ENCODE measurements at regions not wholly inside any gene's neighbourhood (a gene's known extent, or its start where the extent isn't known, plus 50 kb on each side); places are given as distances from the start of the nearest gene placed in this dataset.

DNA sequence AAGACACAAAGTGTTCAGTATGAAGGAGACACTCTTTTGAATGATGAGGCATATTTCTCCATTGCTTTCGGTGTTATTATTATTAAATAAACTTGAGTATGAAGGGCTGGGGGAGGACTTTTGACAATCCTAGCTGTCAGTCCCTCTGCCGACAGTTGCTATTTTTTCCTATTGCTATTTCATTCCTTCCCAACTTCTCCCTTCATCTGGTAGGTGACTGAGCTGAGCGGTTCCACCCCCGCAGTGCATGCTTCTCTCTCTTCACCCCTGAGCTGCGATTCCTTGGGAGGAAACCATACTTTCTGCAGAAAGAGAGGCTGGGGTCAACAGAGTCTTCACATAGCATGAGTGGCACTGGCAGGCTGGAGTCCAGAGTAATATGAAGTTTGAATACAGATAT lies 261.2 kb upstream of the TAC1 start:
- H3K4me1 Mint-ChIP-seq = no peaks in the 10 kb centered on the region
- DNase-seq = no peak
- no CpG with 5 or more reads among the region's 5 CpGs for WGBS (ENCODE audit: insufficient coverage)
- H3K4me3 Mint-ChIP-seq = no peak overlapping the region
- Histone ChIP-seq H3K4me3 (replicated peaks in 1 of 3; ENCODE audit: low read depth in 2 of 3, low read length in 3 of 3) (no peak overlapping the region), H4K20me1 (ENCODE audit: insufficient read depth, low read length) (no peaks in the 10 kb centered on the region), H3K9me3 (replicated peaks in 1 of 2; ENCODE audit: control insufficient read depth in 1 of 2, insufficient read depth in 1 of 2, low read length in 2 of 2) (no peaks in the 10 kb centered on the region), H3K27ac (ENCODE audit: low read depth in 1 of 2, low read length in 2 of 2) (no peak overlapping the region), H3K79me2 (ENCODE audit: insufficient read depth, low read length) (no peaks in the 10 kb centered on the region), H3K9ac (ENCODE audit: insufficient read depth, low read length, poor library complexity, severe bottlenecking) (no peak overlapping the region), H3K27me3 (ENCODE audit: control insufficient read depth in 2 of 2, insufficient read depth in 2 of 2, low read length in 2 of 2) (no peaks in the 10 kb centered on the region), H2AFZ (ENCODE audit: insufficient read depth, low read depth, low read length, poor library complexity, severe bottlenecking) (no peak overlapping the region), H3K36me3 (replicated peaks in 1 of 2; ENCODE audit: control insufficient read depth in 1 of 2, insufficient read depth in 2 of 2, low read length in 2 of 2) (no peaks in the 10 kb centered on the region), H3K4me1 (ENCODE audit: control insufficient read depth in 1 of 2, insufficient read depth in 2 of 2, low read length in 2 of 2) (no peaks in the 10 kb centered on the region), H3K4me2 (replicated peaks; ENCODE audit: extremely low read depth, low read length, poor library complexity, severe bottlenecking) (no peak overlapping the region)
- intact Hi-C loops (cut with micrococcal nuclease) = no loop called here
- no peak overlapping the region for H3K27ac Mint-ChIP-seq
- H3K36me3 Mint-ChIP-seq = no peaks in the 10 kb centered on the region
- no peaks in the 10 kb centered on the region for H3K27me3 Mint-ChIP-seq (ENCODE audit: low read depth in 3 of 3)
- no peak for TF ChIP-seq CTCF (IDR thresholded peaks at IDR 0.05)
- peaks cover 0 to 4% (median 2%) of the 10 kb centered on the region in 7 donors for H3K9me3 Mint-ChIP-seq

GRCh38 chr7:97471491-97471890 lies 260.4 kb upstream of the TAC1 start:
- no peak overlapping the region for H3K4me3 ChIP-seq (replicated peaks in 1 of 3; ENCODE audit: low read depth in 2 of 3, low read length in 3 of 3)
- no peak overlapping the region for H3K27ac ChIP-seq (ENCODE audit: low read depth in 1 of 2, low read length in 2 of 2)
- H4K20me1 ChIP-seq (ENCODE audit: insufficient read depth, low read length) = no peaks in the 10 kb centered on the region
- no peaks in the 10 kb centered on the region for H3K27me3 Mint-ChIP-seq (ENCODE audit: low read depth in 3 of 3)
- peaks cover 0 to 3% (median 2%) of the 10 kb centered on the region in 7 donors for H3K9me3 Mint-ChIP-seq
- no peaks in the 10 kb centered on the region for H3K36me3 ChIP-seq (replicated peaks in 1 of 2; ENCODE audit: control insufficient read depth in 1 of 2, insufficient read depth in 2 of 2, low read length in 2 of 2)
- intact Hi-C loops (cut with micrococcal nuclease) = no loop called here
- no peak overlapping the region for H3K4me2 ChIP-seq (replicated peaks; ENCODE audit: extremely low read depth, low read length, poor library complexity, severe bottlenecking)
- WGBS (ENCODE audit: insufficient coverage) = 62% methylated on average over 3 of the region's 3 CpGs
- H3K4me3 Mint-ChIP-seq = no peak overlapping the region
- H3K79me2 ChIP-seq (ENCODE audit: insufficient read depth, low read length) = no peaks in the 10 kb centered on the region
- no peaks in the 10 kb centered on the region for H3K27me3 ChIP-seq (ENCODE audit: control insufficient read depth in 2 of 2, insufficient read depth in 2 of 2, low read length in 2 of 2)
- H2AFZ ChIP-seq (ENCODE audit: insufficient read depth, low read depth, low read length, poor library complexity, severe bottlenecking) = no peak overlapping the region
- no peaks in the 10 kb centered on the region for H3K4me1 ChIP-seq (ENCODE audit: control insufficient read depth in 1 of 2, insufficient read depth in 2 of 2, low read length in 2 of 2)
- TF ChIP-seq CTCF (IDR thresholded peaks at IDR 0.05) = no peak
- DNase-seq = no peak
- no peaks in the 10 kb centered on the region for H3K9me3 ChIP-seq (replicated peaks in 1 of 2; ENCODE audit: control insufficient read depth in 1 of 2, insufficient read depth in 1 of 2, low read length in 2 of 2)
- no peak overlapping the region for H3K9ac ChIP-seq (ENCODE audit: insufficient read depth, low read length, poor library complexity, severe bottlenecking)
- no peaks in the 10 kb centered on the region for H3K36me3 Mint-ChIP-seq
- H3K4me1 Mint-ChIP-seq = no peaks in the 10 kb centered on the region
- no peak overlapping the region for H3K27ac Mint-ChIP-seq

All from CD14-positive monocyte (primary cell).